ENCODE measurements at regions not wholly inside any gene's neighbourhood (a gene's known extent, or its start where the extent isn't known, plus 50 kb on each side); places are given as distances from the start of the nearest gene placed in this dataset.

GRCh38 chr4:24693636-24694035, 101.7 kb upstream of the SOD3 start:
- FAIRE-seq (no peak), DNase-seq (ENCODE audit: low read depth, low spot score) (no peak)
- Histone ChIP-seq H3K9me1 (ENCODE audit: control insufficient read depth, extremely low read depth, insufficient read depth, low read length) (no peaks in the 10 kb centered on the region), H4K20me1 (ENCODE audit: control insufficient read depth, extremely low read depth, insufficient read depth, low read length) (no peaks in the 10 kb centered on the region), H3K9ac (ENCODE audit: control insufficient read depth, extremely low read depth, insufficient read depth, low read length) (no peak overlapping the region), H3K4me2 (ENCODE audit: control insufficient read depth, extremely low read depth, insufficient read depth, low read depth, low read length) (no peak overlapping the region), H3K27me3 (ENCODE audit: control insufficient read depth, extremely low read depth, insufficient read depth, low read length) (peaks cover 2% of the 10 kb centered on the region), H3K27ac (ENCODE audit: control insufficient read depth, insufficient read depth, low read length) (no peak overlapping the region), H3K4me1 (ENCODE audit: control insufficient read depth, extremely low read depth, insufficient read depth, low read length) (no peaks in the 10 kb centered on the region), H2AFZ (ENCODE audit: control insufficient read depth, low read length) (no peak overlapping the region), H3K4me3 (ENCODE audit: control insufficient read depth in 2 of 3, extremely low read depth in 1 of 3, insufficient read depth in 2 of 3, low read depth in 1 of 3, low read length in 3 of 3) (no peak overlapping the region), H3K79me2 (ENCODE audit: control insufficient read depth, insufficient read depth, low read length) (no peaks in the 10 kb centered on the region), H3K36me3 (ENCODE audit: control insufficient read depth in 2 of 2, extremely low read depth in 1 of 2, insufficient read depth in 2 of 2, low read length in 2 of 2) (no peaks in the 10 kb centered on the region), H3K9me3 (ENCODE audit: control insufficient read depth, low read depth, low read length) (no peaks in the 10 kb centered on the region)
- dilution Hi-C loops (cut with MboI; ENCODE audit: extremely low pct_ligation_motif_present, low sequenced_read_pairs), result no loop called here
- no peak for TF ChIP-seq EZH2 (IDR thresholded peaks at IDR 0.05; ENCODE audit: low read length)
- no peak for TF ChIP-seq CTCF (optimal IDR thresholded peaks at IDR 0.05 in 1 of 3, IDR thresholded peaks at IDR 0.05 in 1 of 3, conservative IDR thresholded peaks at IDR 0.05 in 1 of 3; ENCODE audit: extremely low read depth in 1 of 3, insufficient read depth in 2 of 3, low read length in 3 of 3)

GRCh38 chr4:24700118-24700517, 95.3 kb upstream of the SOD3 start:
- no peak overlapping the region for H3K4me3 ChIP-seq (ENCODE audit: control insufficient read depth in 2 of 3, extremely low read depth in 1 of 3, insufficient read depth in 2 of 3, low read depth in 1 of 3, low read length in 3 of 3)
- H3K4me1 ChIP-seq (ENCODE audit: control insufficient read depth, extremely low read depth, insufficient read depth, low read length), result no peaks in the 10 kb centered on the region
- no peak overlapping the region for H3K9ac ChIP-seq (ENCODE audit: control insufficient read depth, extremely low read depth, insufficient read depth, low read length)
- no peaks in the 10 kb centered on the region for H3K79me2 ChIP-seq (ENCODE audit: control insufficient read depth, insufficient read depth, low read length)
- no peak for DNase-seq (ENCODE audit: low read depth, low spot score)
- no peaks in the 10 kb centered on the region for H3K36me3 ChIP-seq (ENCODE audit: control insufficient read depth in 2 of 2, extremely low read depth in 1 of 2, insufficient read depth in 2 of 2, low read length in 2 of 2)
- dilution Hi-C loops (cut with MboI; ENCODE audit: extremely low pct_ligation_motif_present, low sequenced_read_pairs), result no loop called here
- H3K4me2 ChIP-seq (ENCODE audit: control insufficient read depth, extremely low read depth, insufficient read depth, low read depth, low read length), result no peak overlapping the region
- TF ChIP-seq CTCF (optimal IDR thresholded peaks at IDR 0.05 in 1 of 3, IDR thresholded peaks at IDR 0.05 in 1 of 3, conservative IDR thresholded peaks at IDR 0.05 in 1 of 3; ENCODE audit: extremely low read depth in 1 of 3, insufficient read depth in 2 of 3, low read length in 3 of 3) (no peak), EZH2 (IDR thresholded peaks at IDR 0.05; ENCODE audit: low read length) (no peak)
- H3K27ac ChIP-seq (ENCODE audit: control insufficient read depth, insufficient read depth, low read length), result no peak overlapping the region
- H2AFZ ChIP-seq (ENCODE audit: control insufficient read depth, low read length), result no peak overlapping the region
- H3K9me3 ChIP-seq (ENCODE audit: control insufficient read depth, low read depth, low read length), result no peaks in the 10 kb centered on the region
- H3K27me3 ChIP-seq (ENCODE audit: control insufficient read depth, extremely low read depth, insufficient read depth, low read length), result peaks cover 4% of the 10 kb centered on the region
- H3K9me1 ChIP-seq (ENCODE audit: control insufficient read depth, extremely low read depth, insufficient read depth, low read length), result no peaks in the 10 kb centered on the region
- H4K20me1 ChIP-seq (ENCODE audit: control insufficient read depth, extremely low read depth, insufficient read depth, low read length), result no peaks in the 10 kb centered on the region
- no peak for FAIRE-seq

All from keratinocyte (primary cell).